Activated T-helper 2 cell treated with anti-CD3 and anti-CD28 coated beads, Interferon-gamma antibody, Interleukin-2, Interleukin-4, amounts not matched to agents 10 μg/mL and 5 μg/mL and 100 μg/mL, durations not matched to agents 14 hours and 24 hours and 36 hours (primary cell): ENCODE measurements at regions not wholly inside any gene's neighbourhood (a gene's known extent, or its start where the extent isn't known, plus 50 kb on each side); places are given as distances from the start of the nearest gene placed in this dataset.

Experiments
- DNase-seq: peaks from one replicate; pipeline ENCODE4 v3.0.0; 2021; ENCODE audit warnings: low spot score
- H3K27ac Mint-ChIP-seq: one replicate; pipeline ENCODE4 v1.8.0; 2021; ENCODE audit warnings: mixed read lengths
- H3K27me3 Mint-ChIP-seq: one replicate; pipeline ENCODE4 v1.8.0; 2021; ENCODE audit warnings: low read depth, mixed read lengths
- H3K36me3 Mint-ChIP-seq: one replicate; pipeline ENCODE4 v1.8.0; 2021; ENCODE audit warnings: low read depth, mixed read lengths
- H3K4me1 Mint-ChIP-seq: one replicate; pipeline ENCODE4 v1.8.0; 2021; ENCODE audit warnings: low read depth, mixed read lengths
- H3K4me3 Mint-ChIP-seq: one replicate; pipeline ENCODE4 v1.8.0; 2021; ENCODE audit warnings: low read depth, mild to moderate bottlenecking, moderate library complexity, mixed read lengths
- H3K9me3 Mint-ChIP-seq: one replicate; pipeline ENCODE4 v1.8.0; 2021; ENCODE audit warnings: mixed read lengths
- intact Hi-C: fragments of 100-400 bp; cut with micrococcal nuclease; formaldehyde crosslinking; loops from one replicate; pipeline ENCODE4 v1.15.1; 2023

DNA sequence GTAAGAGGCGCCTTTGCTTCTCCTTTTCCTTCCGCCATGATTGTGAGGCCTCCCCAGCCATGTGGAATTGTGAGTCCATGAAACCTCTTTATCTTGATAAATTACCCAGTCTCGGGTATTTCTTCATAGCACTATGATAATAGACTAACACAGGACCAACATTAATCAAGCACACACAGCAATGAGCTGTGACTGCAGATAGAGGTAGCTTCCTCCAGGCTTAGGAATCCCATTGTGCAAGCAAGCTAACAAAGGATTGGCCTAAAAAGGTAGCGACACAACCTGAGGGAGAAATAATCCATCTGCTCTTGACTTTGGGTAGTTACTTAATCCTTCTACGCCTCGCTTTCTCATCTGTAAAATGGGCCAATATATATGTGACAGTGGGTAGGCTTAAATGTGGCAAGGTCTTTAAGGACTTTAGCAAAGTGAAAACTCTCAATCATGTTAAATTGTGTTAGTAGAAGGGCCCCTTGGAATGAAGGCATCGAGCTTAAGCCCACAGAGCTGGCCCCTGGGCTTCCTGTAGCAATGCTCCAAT, 393.6 kb downstream of the SOX9 start:
- H3K27ac Mint-ChIP-seq = no peak overlapping the region
- intact Hi-C loops = no loop called here
- no peaks in the 10 kb centered on the region for H3K9me3 Mint-ChIP-seq
- H3K36me3 Mint-ChIP-seq = no peaks in the 10 kb centered on the region
- no peak overlapping the region for H3K4me3 Mint-ChIP-seq
- no peaks in the 10 kb centered on the region for H3K4me1 Mint-ChIP-seq
- peaks cover 5% of the 10 kb centered on the region for H3K27me3 Mint-ChIP-seq
- no peak for DNase-seq

GRCh38 chr17:72514891-72515290, 394.1 kb downstream of the SOX9 start:
- Mint-ChIP-seq H3K4me3 (no peak overlapping the region), H3K36me3 (no peaks in the 10 kb centered on the region), H3K4me1 (no peaks in the 10 kb centered on the region), H3K9me3 (no peaks in the 10 kb centered on the region), H3K27me3 (peaks cover 5% of the 10 kb centered on the region), H3K27ac (no peak overlapping the region)
- DNase-seq = no peak
- intact Hi-C loops = no loop called here

GRCh38 chr17:72515291-72516065, 394.7 kb downstream of the SOX9 start:
- H3K27ac Mint-ChIP-seq = no peak overlapping the region
- H3K27me3 Mint-ChIP-seq = peaks cover 5% of the 10 kb centered on the region
- no peaks in the 10 kb centered on the region for H3K36me3 Mint-ChIP-seq
- no peaks in the 10 kb centered on the region for H3K4me1 Mint-ChIP-seq
- DNase-seq = no peak
- no peaks in the 10 kb centered on the region for H3K9me3 Mint-ChIP-seq
- H3K4me3 Mint-ChIP-seq = no peak overlapping the region
- intact Hi-C loops = no loop called here

DNA sequence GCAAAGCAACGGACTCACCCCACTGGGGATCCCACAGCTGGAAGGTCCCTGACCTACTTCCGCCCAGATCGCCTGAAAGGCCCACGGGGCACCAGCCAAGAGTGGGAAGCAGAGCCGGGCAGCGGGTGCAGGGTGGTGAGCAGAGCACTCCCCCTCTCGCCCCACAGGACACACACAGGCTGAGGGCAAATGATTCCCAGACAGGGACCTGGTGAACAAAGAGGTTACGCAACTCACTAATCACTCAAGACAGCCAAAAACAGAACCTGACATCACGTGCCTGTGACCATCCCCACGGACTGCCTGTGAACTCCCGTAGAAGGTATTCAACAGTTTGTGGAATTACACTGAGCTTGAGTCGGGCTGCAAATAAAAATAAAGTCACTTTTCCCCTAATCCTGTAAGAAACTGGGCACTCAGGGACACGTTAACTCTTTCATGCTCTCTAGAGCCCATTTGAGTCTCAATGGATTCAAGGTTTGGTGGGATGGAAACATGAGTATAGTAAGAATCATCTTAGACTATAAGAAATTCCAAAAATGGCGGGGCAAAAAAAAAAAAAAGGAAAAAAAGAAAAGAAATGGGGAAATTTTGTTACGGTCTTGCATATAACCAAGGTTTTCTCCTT, 396.1 kb downstream of the SOX9 start:
- Mint-ChIP-seq H3K36me3 (no peaks in the 10 kb centered on the region), H3K9me3 (no peaks in the 10 kb centered on the region), H3K27me3 (peaks cover 5% of the 10 kb centered on the region), H3K27ac (no peak overlapping the region), H3K4me3 (no peak overlapping the region), H3K4me1 (no peaks in the 10 kb centered on the region)
- no peak for DNase-seq
- intact Hi-C loops = no loop called here

- intact Hi-C loops = no loop called here
- no peaks in the 10 kb centered on the region for H3K36me3 Mint-ChIP-seq
- H3K27ac Mint-ChIP-seq = no peak overlapping the region
- no peak for DNase-seq
- H3K4me1 Mint-ChIP-seq = no peaks in the 10 kb centered on the region
- H3K9me3 Mint-ChIP-seq = no peaks in the 10 kb centered on the region
- H3K4me3 Mint-ChIP-seq = no peak overlapping the region
- peaks cover 5% of the 10 kb centered on the region for H3K27me3 Mint-ChIP-seq
Observed at GRCh38 chr17:72517413-72518158, 396.8 kb downstream of the SOX9 start.

DNA sequence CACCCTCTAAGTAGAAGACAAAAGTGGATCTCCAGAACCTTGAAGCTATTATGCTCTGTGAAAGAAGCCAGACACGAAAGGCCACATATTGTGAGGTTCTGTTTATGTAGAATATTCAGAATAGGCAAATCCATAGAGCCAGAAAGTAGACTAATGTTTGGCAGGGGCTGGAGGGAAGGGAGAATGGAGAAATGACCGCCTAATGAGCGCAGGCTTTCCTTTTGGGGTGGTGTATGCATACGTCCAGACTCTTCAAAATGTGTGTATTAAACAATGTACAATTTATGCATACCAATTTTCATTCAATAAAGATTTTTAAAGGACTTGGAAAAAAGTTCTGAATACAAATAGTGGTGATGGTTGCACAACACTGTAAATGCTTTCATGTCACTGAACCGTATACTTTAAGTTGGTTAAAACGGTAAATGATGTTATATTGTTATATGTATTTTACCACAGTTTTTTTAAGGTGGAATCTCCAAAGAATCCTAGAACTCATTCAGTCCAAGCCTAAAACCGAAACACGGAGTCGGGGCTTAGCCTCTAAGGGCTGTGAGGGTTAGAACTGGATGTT, 397.4 kb downstream of the SOX9 start:
- no peaks in the 10 kb centered on the region for H3K9me3 Mint-ChIP-seq
- H3K27me3 Mint-ChIP-seq = peaks cover 5% of the 10 kb centered on the region
- intact Hi-C loops = no loop called here
- H3K4me1 Mint-ChIP-seq = no peaks in the 10 kb centered on the region
- no peak overlapping the region for H3K4me3 Mint-ChIP-seq
- H3K36me3 Mint-ChIP-seq = no peaks in the 10 kb centered on the region
- H3K27ac Mint-ChIP-seq = no peak overlapping the region
- DNase-seq = no peak

GRCh38 chr17:72518753-72519597, 398.2 kb downstream of the SOX9 start:
- Mint-ChIP-seq H3K4me1 (no peaks in the 10 kb centered on the region), H3K27ac (no peak overlapping the region), H3K36me3 (no peaks in the 10 kb centered on the region), H3K9me3 (no peaks in the 10 kb centered on the region), H3K4me3 (no peak overlapping the region), H3K27me3 (peaks cover 5% of the 10 kb centered on the region)
- intact Hi-C loops = no loop called here
- no peak for DNase-seq

DNA sequence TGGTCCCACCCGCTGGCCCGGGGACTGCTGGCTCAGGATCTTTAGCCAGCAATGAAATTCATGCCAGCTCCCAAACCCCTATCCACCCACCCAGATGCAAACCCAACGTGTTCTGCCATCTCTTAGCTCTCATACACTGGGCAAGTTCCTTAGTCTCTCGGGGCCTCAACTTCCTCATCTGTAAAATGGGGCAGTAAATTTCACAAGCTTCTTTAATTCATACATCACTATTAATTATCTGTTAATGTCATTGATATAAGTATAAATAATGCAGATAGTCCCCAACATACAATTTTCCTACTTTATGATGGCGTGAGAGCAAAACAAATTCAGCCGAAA, 398.7 kb downstream of the SOX9 start:
- Mint-ChIP-seq H3K4me1 (no peaks in the 10 kb centered on the region), H3K27me3 (peaks cover 5% of the 10 kb centered on the region), H3K4me3 (no peak overlapping the region), H3K36me3 (no peaks in the 10 kb centered on the region), H3K27ac (no peak overlapping the region), H3K9me3 (no peaks in the 10 kb centered on the region)
- intact Hi-C loops = no loop called here
- DNase-seq = no peak

DNA sequence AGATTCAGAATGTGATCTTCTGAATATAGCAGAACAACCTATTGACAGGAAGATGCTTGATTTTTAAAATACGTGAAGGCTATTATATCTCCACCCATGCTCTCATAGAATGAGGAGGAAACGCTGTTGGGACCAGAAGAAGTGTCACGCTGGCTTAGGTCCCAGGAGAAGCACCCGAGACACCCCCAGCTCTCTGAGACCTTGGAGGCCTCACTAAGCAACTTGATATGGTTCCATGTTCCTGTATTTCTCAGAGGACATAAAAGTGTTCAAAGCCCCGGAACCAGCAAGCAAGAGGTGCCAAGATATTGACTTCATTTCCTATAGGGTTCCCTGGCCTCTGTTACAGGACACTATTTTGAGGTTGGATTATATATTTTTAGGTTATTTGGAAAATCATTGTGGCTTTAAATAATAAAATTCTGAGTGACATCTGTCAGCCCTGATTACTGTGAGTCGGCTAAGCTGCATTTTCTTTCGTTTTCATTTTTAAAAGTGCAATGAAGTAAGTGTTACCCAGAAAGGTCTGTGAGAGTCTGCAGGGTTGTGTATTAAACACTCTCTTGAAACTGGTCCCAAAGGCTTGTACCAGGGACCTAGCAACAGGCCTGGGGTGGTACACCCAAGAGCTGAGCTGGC, 400.0 kb downstream of the SOX9 start:
- Mint-ChIP-seq H3K9me3 (no peaks in the 10 kb centered on the region), H3K27ac (no peak overlapping the region), H3K27me3 (peaks cover 5% of the 10 kb centered on the region), H3K4me1 (no peaks in the 10 kb centered on the region), H3K36me3 (no peaks in the 10 kb centered on the region), H3K4me3 (no peak overlapping the region)
- no peak for DNase-seq
- intact Hi-C loops = no loop called here

GRCh38 chr17:72523491-72523890, 402.7 kb downstream of the SOX9 start:
- no peaks in the 10 kb centered on the region for H3K4me1 Mint-ChIP-seq
- intact Hi-C loops = no loop called here
- no peak overlapping the region for H3K27ac Mint-ChIP-seq

DNA sequence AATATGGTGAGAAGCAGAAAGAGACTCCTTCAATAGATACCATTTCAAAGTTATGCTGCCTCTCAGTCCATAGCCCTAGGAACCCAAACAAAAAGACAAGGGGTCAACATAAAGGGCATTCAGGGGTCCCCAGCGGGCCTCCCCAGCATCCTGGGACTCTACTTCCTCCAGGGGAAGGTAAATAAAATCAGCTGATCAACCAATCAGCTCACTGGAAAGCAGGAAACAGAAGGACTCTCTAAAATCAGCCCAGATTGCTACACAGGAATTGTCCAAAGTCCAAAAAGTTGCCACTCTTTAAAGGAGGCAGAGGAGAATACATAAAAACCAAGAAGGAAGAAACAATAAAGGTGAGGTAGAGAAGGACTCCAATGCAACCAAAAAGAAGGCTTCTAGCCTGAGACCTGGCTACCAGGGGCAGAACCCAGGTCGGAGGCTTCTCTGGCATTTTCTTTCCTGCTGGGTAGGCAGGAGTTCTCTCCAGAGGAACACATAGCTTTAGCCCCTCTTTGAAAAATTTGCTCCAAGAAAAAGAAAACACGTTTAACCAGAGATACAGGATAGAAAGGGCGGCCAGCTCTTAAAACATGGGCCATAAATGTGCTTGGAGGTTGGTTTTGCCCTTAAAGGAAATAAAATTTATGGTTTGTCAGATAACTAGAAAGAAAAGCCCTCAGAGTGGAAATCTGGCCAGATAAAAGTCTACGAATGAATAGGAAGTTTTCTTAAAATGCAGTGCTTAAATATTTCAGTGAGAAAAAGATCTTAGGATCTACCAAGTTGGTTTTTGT, 404.6 kb downstream of the SOX9 start:
- intact Hi-C loops = no loop called here
- H3K4me1 Mint-ChIP-seq = no peaks in the 10 kb centered on the region
- no peak overlapping the region for H3K27ac Mint-ChIP-seq
- DNase-seq = no peak
- H3K27me3 Mint-ChIP-seq = no peaks in the 10 kb centered on the region
- H3K9me3 Mint-ChIP-seq = no peaks in the 10 kb centered on the region
- H3K36me3 Mint-ChIP-seq = no peaks in the 10 kb centered on the region
- H3K4me3 Mint-ChIP-seq = no peak overlapping the region

More at GRCh38 chr17:72523491-72523890, 402.7 kb downstream of the SOX9 start:
- no peak overlapping the region for H3K4me3 Mint-ChIP-seq
- H3K9me3 Mint-ChIP-seq = no peaks in the 10 kb centered on the region
- H3K27me3 Mint-ChIP-seq = no peaks in the 10 kb centered on the region
- H3K36me3 Mint-ChIP-seq = no peaks in the 10 kb centered on the region
- DNase-seq = no peak
